ENCODE measurements at regions not wholly inside any gene's neighbourhood (a gene's known extent, or its start where the extent isn't known, plus 50 kb on each side); places are given as distances from the start of the nearest gene placed in this dataset.
"Not testable (repeated sequence)": the region's sequence is repeated elsewhere in the genome, so short reads cannot be mapped to it uniquely, and the experiment has no call there.

DNA sequence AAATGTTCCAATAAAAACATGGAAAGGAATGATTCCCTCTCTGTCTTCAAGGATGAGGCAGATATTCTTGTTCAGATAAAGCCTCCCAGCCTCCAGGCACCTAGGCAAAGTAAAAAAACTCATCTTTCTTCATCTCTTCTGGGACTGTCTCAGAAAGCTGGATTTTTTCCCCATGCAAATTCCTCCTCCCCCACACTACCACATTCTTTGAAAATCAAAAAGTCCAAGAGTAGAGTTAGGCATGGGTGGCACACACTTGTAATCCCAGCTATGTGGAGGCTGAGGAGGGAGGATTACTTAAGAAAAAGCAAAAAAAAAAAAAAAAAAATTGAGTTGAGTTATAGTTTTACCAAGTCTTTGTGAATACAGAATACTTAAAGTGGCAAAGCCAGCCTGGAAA lies 82.8 kb downstream of the GLUL start:
- H3K36me3 ChIP-seq (ENCODE audit: control insufficient read depth, insufficient read depth, low read length), result no peaks in the 10 kb centered on the region
- no peak overlapping the region for H3K4me3 ChIP-seq (ENCODE audit: insufficient read depth, low read depth, low read length, poor library complexity, severe bottlenecking)
- H3K27me3 ChIP-seq (replicated peaks; ENCODE audit: control insufficient read depth, insufficient read depth, low read length, poor library complexity, severe bottlenecking), result no peaks in the 10 kb centered on the region
- no peaks in the 10 kb centered on the region for H3K9me3 ChIP-seq (ENCODE audit: control insufficient read depth, low read length)
- no peak overlapping the region for H3K27ac ChIP-seq (ENCODE audit: insufficient read depth, low read length, poor library complexity, severe bottlenecking)
- H3K4me1 ChIP-seq (ENCODE audit: control insufficient read depth, insufficient read depth, low read length, poor library complexity, severe bottlenecking), result no peaks in the 10 kb centered on the region
- no peak for DNase-seq

DNA sequence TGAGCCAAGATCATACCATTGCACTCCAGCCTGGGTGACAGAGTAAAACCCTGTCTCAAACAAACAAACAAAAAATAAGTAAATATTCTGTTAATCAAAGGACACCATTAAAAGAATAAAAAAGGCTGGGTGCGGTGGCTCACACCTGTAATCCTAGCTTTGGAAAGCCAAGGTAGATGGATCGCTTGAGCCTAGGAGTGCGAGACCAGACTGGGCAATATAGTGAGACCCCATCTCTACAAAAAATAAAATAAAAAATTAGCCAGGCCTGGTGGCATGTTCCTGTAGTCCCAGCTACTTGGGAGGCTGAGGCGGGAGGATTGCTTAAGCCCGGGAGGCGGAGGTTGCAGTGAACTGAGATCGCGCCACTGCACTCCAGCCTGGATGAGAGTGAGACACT lies 84.1 kb downstream of the GLUL start:
- H3K27me3 ChIP-seq (replicated peaks; ENCODE audit: control insufficient read depth, insufficient read depth, low read length, poor library complexity, severe bottlenecking); H3K4me3 ChIP-seq (ENCODE audit: insufficient read depth, low read depth, low read length, poor library complexity, severe bottlenecking); H3K27ac ChIP-seq (ENCODE audit: insufficient read depth, low read length, poor library complexity, severe bottlenecking); H3K36me3 ChIP-seq (ENCODE audit: control insufficient read depth, insufficient read depth, low read length); H3K4me1 ChIP-seq (ENCODE audit: control insufficient read depth, insufficient read depth, low read length, poor library complexity, severe bottlenecking); DNase-seq; H3K9me3 ChIP-seq (ENCODE audit: control insufficient read depth, low read length): not testable (repeated sequence)

DNA sequence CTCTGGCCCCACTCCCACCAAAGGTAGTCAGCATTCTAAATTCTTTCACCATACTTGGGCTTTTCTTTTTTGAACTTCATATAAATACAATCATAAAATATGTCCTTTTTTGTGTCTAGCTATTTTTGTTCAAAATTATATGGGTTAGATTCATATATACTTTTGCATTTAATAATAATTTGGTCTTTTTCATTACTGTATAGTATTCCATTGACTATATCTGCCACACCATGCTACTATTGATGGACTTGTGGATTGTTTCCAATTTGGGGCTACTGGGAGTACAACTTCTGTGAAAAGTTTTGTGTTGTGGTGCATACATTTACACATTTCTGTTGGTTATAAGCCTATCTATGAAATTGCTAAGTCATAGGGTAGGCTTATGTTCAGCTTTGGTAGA lies 85.7 kb downstream of the GLUL start:
- Histone ChIP-seq H3K27ac (ENCODE audit: insufficient read depth, low read length, poor library complexity, severe bottlenecking) (no peak overlapping the region), H3K4me3 (ENCODE audit: insufficient read depth, low read depth, low read length, poor library complexity, severe bottlenecking) (no peak overlapping the region), H3K36me3 (ENCODE audit: control insufficient read depth, insufficient read depth, low read length) (no peaks in the 10 kb centered on the region), H3K4me1 (ENCODE audit: control insufficient read depth, insufficient read depth, low read length, poor library complexity, severe bottlenecking) (no peaks in the 10 kb centered on the region), H3K27me3 (replicated peaks; ENCODE audit: control insufficient read depth, insufficient read depth, low read length, poor library complexity, severe bottlenecking) (no peaks in the 10 kb centered on the region), H3K9me3 (ENCODE audit: control insufficient read depth, low read length) (no peaks in the 10 kb centered on the region)
- DNase-seq, result no peak

DNA sequence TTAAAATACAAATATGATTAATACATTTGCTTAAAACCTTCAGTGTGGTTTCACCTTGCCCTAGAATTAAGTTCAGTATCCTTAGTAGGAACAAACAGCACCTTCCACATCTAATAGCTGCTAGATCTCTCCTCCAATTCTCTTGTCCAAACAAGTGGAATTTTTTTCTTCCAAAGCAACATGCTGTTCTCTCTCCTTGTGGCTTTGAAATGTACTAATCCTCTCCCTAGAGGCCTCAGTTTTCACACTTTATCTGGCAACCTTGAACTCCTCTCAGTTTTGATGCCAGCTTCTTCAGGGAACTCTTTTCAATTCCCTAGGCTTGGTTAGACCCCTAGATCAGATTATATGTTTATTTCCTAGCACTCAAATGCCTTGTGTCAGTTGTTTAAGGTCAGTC lies 87.0 kb downstream of the GLUL start:
- no peak for DNase-seq
- Histone ChIP-seq H3K9me3 (ENCODE audit: control insufficient read depth, low read length) (no peaks in the 10 kb centered on the region), H3K4me1 (ENCODE audit: control insufficient read depth, insufficient read depth, low read length, poor library complexity, severe bottlenecking) (no peaks in the 10 kb centered on the region), H3K4me3 (ENCODE audit: insufficient read depth, low read depth, low read length, poor library complexity, severe bottlenecking) (no peak overlapping the region), H3K36me3 (ENCODE audit: control insufficient read depth, insufficient read depth, low read length) (no peaks in the 10 kb centered on the region), H3K27ac (ENCODE audit: insufficient read depth, low read length, poor library complexity, severe bottlenecking) (no peak overlapping the region), H3K27me3 (replicated peaks; ENCODE audit: control insufficient read depth, insufficient read depth, low read length, poor library complexity, severe bottlenecking) (no peaks in the 10 kb centered on the region)

DNA sequence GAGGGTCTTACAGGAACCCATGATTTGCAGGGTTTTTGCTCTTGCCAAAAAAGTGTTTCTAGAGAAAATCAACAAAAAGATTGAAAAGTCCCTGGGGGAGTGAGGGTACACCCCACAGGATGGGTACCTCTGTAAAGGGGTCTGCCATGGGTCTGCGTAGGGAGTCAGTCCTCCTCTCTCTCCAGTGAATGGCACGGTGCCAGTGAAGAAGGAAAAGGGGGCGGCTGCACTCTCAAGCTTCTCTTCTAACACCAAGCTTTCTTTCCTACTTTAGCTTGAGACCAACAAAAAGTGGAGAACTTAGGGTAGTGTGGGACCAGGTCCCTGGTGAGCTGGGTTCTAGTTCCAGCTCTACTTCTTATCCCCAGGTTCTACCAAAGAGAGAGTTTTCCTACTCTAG lies 87.4 kb downstream of the GLUL start:
- H3K27me3 ChIP-seq (replicated peaks; ENCODE audit: control insufficient read depth, insufficient read depth, low read length, poor library complexity, severe bottlenecking), result no peaks in the 10 kb centered on the region
- no peak overlapping the region for H3K4me3 ChIP-seq (ENCODE audit: insufficient read depth, low read depth, low read length, poor library complexity, severe bottlenecking)
- no peaks in the 10 kb centered on the region for H3K4me1 ChIP-seq (ENCODE audit: control insufficient read depth, insufficient read depth, low read length, poor library complexity, severe bottlenecking)
- no peak for DNase-seq
- H3K9me3 ChIP-seq (ENCODE audit: control insufficient read depth, low read length), result no peaks in the 10 kb centered on the region
- H3K36me3 ChIP-seq (ENCODE audit: control insufficient read depth, insufficient read depth, low read length), result no peaks in the 10 kb centered on the region
- no peak overlapping the region for H3K27ac ChIP-seq (ENCODE audit: insufficient read depth, low read length, poor library complexity, severe bottlenecking)

DNA sequence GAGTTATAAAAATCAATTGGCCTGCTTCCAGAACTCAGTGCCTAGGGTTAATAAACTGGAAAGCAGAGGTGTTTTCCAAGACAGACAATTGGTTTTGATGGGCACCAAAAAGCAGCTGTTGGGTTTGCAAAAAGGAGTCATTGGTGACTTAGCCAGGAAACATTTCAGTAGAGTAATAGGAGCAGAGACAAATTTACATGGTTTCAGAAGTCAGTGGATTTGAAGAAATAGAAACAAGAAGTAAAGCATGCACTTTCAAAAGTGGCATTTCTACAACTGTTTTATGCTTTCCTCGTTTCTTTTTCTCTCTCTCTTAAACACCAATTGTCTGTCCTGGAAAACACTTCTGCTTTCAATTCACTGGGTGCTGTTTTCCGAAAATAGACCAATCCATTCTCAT lies 87.8 kb downstream of the GLUL start:
- H3K9me3 ChIP-seq (ENCODE audit: control insufficient read depth, low read length), result no peaks in the 10 kb centered on the region
- no peak overlapping the region for H3K27ac ChIP-seq (ENCODE audit: insufficient read depth, low read length, poor library complexity, severe bottlenecking)
- no peak overlapping the region for H3K4me3 ChIP-seq (ENCODE audit: insufficient read depth, low read depth, low read length, poor library complexity, severe bottlenecking)
- H3K27me3 ChIP-seq (replicated peaks; ENCODE audit: control insufficient read depth, insufficient read depth, low read length, poor library complexity, severe bottlenecking), result no peaks in the 10 kb centered on the region
- no peak for DNase-seq
- no peaks in the 10 kb centered on the region for H3K4me1 ChIP-seq (ENCODE audit: control insufficient read depth, insufficient read depth, low read length, poor library complexity, severe bottlenecking)
- H3K36me3 ChIP-seq (ENCODE audit: control insufficient read depth, insufficient read depth, low read length), result no peaks in the 10 kb centered on the region

DNA sequence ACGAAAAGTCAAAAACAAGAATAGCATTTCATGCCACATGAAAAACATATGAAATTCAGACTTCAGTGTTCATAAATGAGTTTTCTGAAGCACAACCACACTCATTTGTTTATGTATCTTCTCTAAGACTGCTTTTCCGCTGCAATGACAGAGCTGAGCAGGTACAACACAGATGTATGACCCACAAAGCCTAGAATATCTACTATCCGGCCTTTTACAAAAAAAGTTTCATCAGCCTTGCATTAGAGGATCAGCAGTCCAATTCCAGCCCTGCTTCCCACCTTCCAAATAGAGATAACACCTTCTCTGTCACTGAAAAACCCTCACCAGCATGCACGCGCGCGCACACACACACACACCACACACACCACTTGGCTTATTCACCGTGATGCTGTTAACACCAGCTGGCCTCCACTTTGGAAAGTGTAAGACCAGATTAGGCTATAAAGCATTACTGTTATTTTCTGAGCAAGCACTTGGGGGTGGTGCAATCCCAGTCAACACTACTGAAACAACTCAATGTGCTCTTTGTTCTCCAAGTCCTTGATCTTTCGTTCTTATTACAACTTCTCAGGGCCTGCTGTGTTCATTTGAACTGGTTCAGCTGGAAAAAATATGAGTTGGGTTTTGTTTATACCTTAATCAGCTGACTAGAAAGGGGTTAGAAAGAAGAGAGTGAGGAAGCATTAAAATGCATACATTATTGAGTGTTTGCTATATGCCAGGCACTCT lies 90.0 kb downstream of the GLUL start:
- Histone ChIP-seq H3K27me3 (replicated peaks; ENCODE audit: control insufficient read depth, insufficient read depth, low read length, poor library complexity, severe bottlenecking) (no peaks in the 10 kb centered on the region), H3K4me1 (ENCODE audit: control insufficient read depth, insufficient read depth, low read length, poor library complexity, severe bottlenecking) (no peaks in the 10 kb centered on the region), H3K4me3 (ENCODE audit: insufficient read depth, low read depth, low read length, poor library complexity, severe bottlenecking) (no peak overlapping the region), H3K9me3 (ENCODE audit: control insufficient read depth, low read length) (no peaks in the 10 kb centered on the region), H3K27ac (ENCODE audit: insufficient read depth, low read length, poor library complexity, severe bottlenecking) (no peak overlapping the region), H3K36me3 (ENCODE audit: control insufficient read depth, insufficient read depth, low read length) (no peaks in the 10 kb centered on the region)
- DNase-seq, result no peak

DNA sequence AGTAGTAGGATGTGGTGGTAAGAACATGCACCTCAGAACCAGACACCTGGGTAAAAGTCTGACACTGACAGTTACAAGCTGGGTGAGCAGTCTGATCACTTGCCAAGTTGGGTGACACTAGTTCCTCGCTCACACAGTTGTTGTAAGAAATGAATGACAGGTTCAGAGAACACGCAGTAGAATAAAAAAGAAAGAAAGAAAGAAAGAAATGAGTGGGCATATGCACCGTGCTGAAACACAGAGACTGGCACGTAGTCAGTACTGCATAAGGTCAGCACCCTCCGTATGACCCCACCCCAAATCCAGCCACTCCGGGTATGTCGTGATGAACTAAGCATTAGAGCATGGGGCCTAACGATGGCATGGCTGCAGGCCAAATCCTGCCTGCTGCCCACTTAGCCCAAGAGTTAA lies 90.6 kb downstream of the GLUL start:
- Histone ChIP-seq H3K4me3 (ENCODE audit: insufficient read depth, low read depth, low read length, poor library complexity, severe bottlenecking) (no peak overlapping the region), H3K36me3 (ENCODE audit: control insufficient read depth, insufficient read depth, low read length) (no peaks in the 10 kb centered on the region), H3K9me3 (ENCODE audit: control insufficient read depth, low read length) (no peaks in the 10 kb centered on the region), H3K4me1 (ENCODE audit: control insufficient read depth, insufficient read depth, low read length, poor library complexity, severe bottlenecking) (no peaks in the 10 kb centered on the region), H3K27me3 (replicated peaks; ENCODE audit: control insufficient read depth, insufficient read depth, low read length, poor library complexity, severe bottlenecking) (no peaks in the 10 kb centered on the region), H3K27ac (ENCODE audit: insufficient read depth, low read length, poor library complexity, severe bottlenecking) (no peak overlapping the region)
- DNase-seq, result no peak

DNA sequence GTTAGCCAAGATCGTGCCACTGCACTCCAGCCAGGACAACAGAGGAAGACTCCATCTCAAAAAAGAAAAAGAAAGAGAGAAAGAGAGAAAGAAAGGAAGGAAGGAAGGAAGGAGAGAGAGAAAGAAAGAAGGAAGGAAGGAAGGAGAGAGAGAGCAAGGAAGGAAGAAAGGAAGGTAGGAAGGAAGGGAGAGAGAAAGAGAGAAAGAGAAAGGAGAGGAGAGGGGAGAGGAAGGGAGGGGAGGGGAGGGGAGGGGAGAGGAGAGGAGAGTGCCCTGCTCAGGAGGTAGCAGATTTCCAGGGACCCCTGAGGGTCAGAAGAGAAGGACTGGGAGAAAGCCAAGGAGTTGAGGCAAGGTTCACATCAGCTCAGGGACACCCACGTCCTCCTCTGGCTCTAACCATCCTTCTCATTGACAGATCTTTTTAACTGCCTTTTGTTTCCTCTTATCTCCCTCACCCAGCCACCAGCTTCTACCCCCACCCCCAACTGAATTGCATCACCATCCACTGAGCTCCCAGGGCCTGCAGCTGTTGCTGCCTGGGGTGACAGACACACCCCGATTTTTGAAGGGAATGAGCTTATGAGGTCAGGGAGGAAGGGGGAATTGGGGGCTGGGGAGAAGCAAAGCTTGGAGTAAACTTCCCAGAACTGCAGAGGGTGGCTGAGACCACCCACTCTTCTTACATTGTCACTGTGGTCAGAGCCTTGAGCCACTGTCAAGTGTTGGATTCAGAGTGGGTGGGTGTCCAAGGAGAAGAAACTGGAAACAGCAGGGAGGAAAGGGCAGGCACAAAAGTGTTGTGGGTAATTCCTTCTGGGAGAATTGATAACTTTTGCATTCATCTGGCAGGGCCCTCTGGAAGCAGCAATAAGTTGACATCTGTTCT lies 91.6 kb downstream of the GLUL start:
- H3K27ac ChIP-seq (ENCODE audit: insufficient read depth, low read length, poor library complexity, severe bottlenecking), result no peak overlapping the region
- no peaks in the 10 kb centered on the region for H3K4me1 ChIP-seq (ENCODE audit: control insufficient read depth, insufficient read depth, low read length, poor library complexity, severe bottlenecking)

DNA sequence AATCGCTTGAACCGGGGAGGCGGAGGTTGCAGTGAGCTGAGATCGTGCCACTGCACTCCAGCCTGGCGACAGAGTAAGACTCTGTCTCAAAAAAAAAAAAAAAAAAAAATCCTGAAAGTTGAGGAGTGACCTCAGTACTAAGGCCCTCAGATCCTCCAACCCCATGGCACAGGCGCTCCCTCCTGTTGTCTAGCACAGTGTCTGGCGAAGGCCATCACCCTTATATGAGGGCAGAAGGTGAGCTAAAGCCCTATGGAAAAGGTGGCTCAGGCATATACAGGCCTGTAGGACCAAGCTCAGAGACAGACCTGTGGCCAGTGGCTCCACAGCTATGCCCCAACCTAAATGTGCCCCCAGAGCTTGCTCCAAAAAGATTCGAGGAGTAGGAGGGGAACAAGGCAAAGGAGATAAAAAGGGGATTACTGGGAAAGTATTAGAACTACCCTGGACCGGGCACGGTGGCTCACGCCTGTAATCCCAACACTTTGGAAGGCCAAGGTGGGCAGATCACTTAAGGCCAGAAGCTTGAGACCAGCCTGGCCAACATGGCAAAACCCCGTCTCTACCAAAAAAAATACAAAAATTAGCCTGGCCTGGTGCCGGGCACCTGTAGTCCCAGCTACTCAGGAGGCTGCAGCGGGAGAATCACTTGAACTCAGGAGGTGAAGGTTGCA lies 92.4 kb downstream of the GLUL start:
- not testable (repeated sequence) for H3K4me1 ChIP-seq (ENCODE audit: control insufficient read depth, insufficient read depth, low read length, poor library complexity, severe bottlenecking); H3K36me3 ChIP-seq (ENCODE audit: control insufficient read depth, insufficient read depth, low read length); H3K4me3 ChIP-seq (ENCODE audit: insufficient read depth, low read depth, low read length, poor library complexity, severe bottlenecking); DNase-seq; H3K27ac ChIP-seq (ENCODE audit: insufficient read depth, low read length, poor library complexity, severe bottlenecking); H3K27me3 ChIP-seq (replicated peaks; ENCODE audit: control insufficient read depth, insufficient read depth, low read length, poor library complexity, severe bottlenecking); H3K9me3 ChIP-seq (ENCODE audit: control insufficient read depth, low read length)

More for the DNA sequence above, 91.6 kb downstream of the GLUL start:
- no peak for DNase-seq
- Histone ChIP-seq H3K36me3 (ENCODE audit: control insufficient read depth, insufficient read depth, low read length) (no peaks in the 10 kb centered on the region), H3K4me3 (ENCODE audit: insufficient read depth, low read depth, low read length, poor library complexity, severe bottlenecking) (no peak overlapping the region), H3K9me3 (ENCODE audit: control insufficient read depth, low read length) (no peaks in the 10 kb centered on the region), H3K27me3 (replicated peaks; ENCODE audit: control insufficient read depth, insufficient read depth, low read length, poor library complexity, severe bottlenecking) (no peaks in the 10 kb centered on the region)

Measured in effector memory CD4-positive, alpha-beta T cell (primary cell).